ENCODE measurements at regions not wholly inside any gene's neighbourhood (a gene's known extent, or its start where the extent isn't known, plus 50 kb on each side); places are given as distances from the start of the nearest gene placed in this dataset.

GRCh38 chr3:21960033-21960432 lies 209.0 kb upstream of the ZNF385D start:
- no peak for TF ChIP-seq ZNF677 (tag by site-specific recombination; IDR thresholded peaks at IDR 0.05)
- TF ChIP-seq GLIS1 (tag by site-specific recombination; IDR thresholded peaks at IDR 0.05) = no peak
- TF ChIP-seq ZNF626 (tag by site-specific recombination; IDR thresholded peaks at IDR 0.05) = no peak
- TF ChIP-seq ZSCAN16 (tag by site-specific recombination; IDR thresholded peaks at IDR 0.05) = no peak
- no peak for TF ChIP-seq ZNF132 (tag by site-specific recombination; IDR thresholded peaks at IDR 0.05; ENCODE audit: borderline replicate concordance)
- no peak for TF ChIP-seq ZNF768 (tag by site-specific recombination; IDR thresholded peaks at IDR 0.05)
- TF ChIP-seq PRDM10 (tag by site-specific recombination; IDR thresholded peaks at IDR 0.05) = no peak
- TF ChIP-seq ZNF248 (tag by site-specific recombination; IDR thresholded peaks at IDR 0.05) = no peak
- TF ChIP-seq ZNF785 (tag by site-specific recombination; IDR thresholded peaks at IDR 0.05) = no peak
- no peak for TF ChIP-seq ZNF324 (tag by site-specific recombination; IDR thresholded peaks at IDR 0.05)
- no peak for TF ChIP-seq PRDM1 (tag by site-specific recombination; IDR thresholded peaks at IDR 0.05)
- no peak for TF ChIP-seq ZNF214 (tag by site-specific recombination; IDR thresholded peaks at IDR 0.05; ENCODE audit: borderline replicate concordance)
- TF ChIP-seq ZNF501 (tag by site-specific recombination; IDR thresholded peaks at IDR 0.05) = no peak
- TF ChIP-seq RBAK (tag by site-specific recombination; IDR thresholded peaks at IDR 0.05) = no peak
- no peak for TF ChIP-seq MZF1 (tag by site-specific recombination; IDR thresholded peaks at IDR 0.05; ENCODE audit: borderline replicate concordance)
- no peak for TF ChIP-seq ZNF274 (IDR thresholded peaks at IDR 0.05; ENCODE audit: low read length)
- TF ChIP-seq ZNF274 (tag by site-specific recombination; IDR thresholded peaks at IDR 0.05; ENCODE audit: borderline replicate concordance) = no peak
- TF ChIP-seq ZBTB44 (tag by site-specific recombination; IDR thresholded peaks at IDR 0.05) = no peak
- Histone ChIP-seq H3K4me3 (ENCODE audit: low read depth, low read length) (no peak overlapping the region), H3K27ac (ENCODE audit: extremely low read depth, low read depth, low read length) (no peak overlapping the region), H3K4me1 (ENCODE audit: control insufficient read depth, insufficient read depth, low read length) (no peaks in the 10 kb centered on the region), H3K36me3 (ENCODE audit: control insufficient read depth in 2 of 2, insufficient read depth in 1 of 2, low read length in 2 of 2) (no peaks in the 10 kb centered on the region), H3K9me3 (ENCODE audit: control insufficient read depth, insufficient read depth, low read depth, low read length) (no peaks in the 10 kb centered on the region)
- CTCF ChIA-PET = no interaction called here
- POLR2A ChIA-PET = no interaction called here

GRCh38 chr3:21962456-21962855 lies 211.4 kb upstream of the ZNF385D start:
- ChIA-PET POLR2A (no interaction called here), CTCF (interaction anchor here (0.7 kb wide), 1 partner anchor 485 kb away, joined by 3 read pairs; no protein-coding TSS in a partner anchor)
- no peaks in the 10 kb centered on the region for H3K9me3 ChIP-seq (ENCODE audit: control insufficient read depth, insufficient read depth, low read depth, low read length)
- H3K27ac ChIP-seq (ENCODE audit: extremely low read depth, low read depth, low read length) = no peak overlapping the region
- no peaks in the 10 kb centered on the region for H3K36me3 ChIP-seq (ENCODE audit: control insufficient read depth in 2 of 2, insufficient read depth in 1 of 2, low read length in 2 of 2)
- H3K4me1 ChIP-seq (ENCODE audit: control insufficient read depth, insufficient read depth, low read length) = no peaks in the 10 kb centered on the region
- no peak overlapping the region for H3K4me3 ChIP-seq (ENCODE audit: low read depth, low read length)
- no peak for TF ChIP-seq ZNF280D (tag by site-specific recombination; IDR thresholded peaks at IDR 0.05)
- no peak for TF ChIP-seq ZNF211 (tag by site-specific recombination; IDR thresholded peaks at IDR 0.05; ENCODE audit: low read depth)
- TF ChIP-seq SP2 (tag by site-specific recombination; IDR thresholded peaks at IDR 0.05) = no peak
- no peak for TF ChIP-seq ZNF580 (tag by site-specific recombination; IDR thresholded peaks at IDR 0.05)
- TF ChIP-seq ZNF626 (tag by site-specific recombination; IDR thresholded peaks at IDR 0.05) = no peak
- no peak for TF ChIP-seq KLF17 (tag by site-specific recombination; IDR thresholded peaks at IDR 0.05)
- no peak for TF ChIP-seq HOXD13 (CRISPR knock-in tag; IDR thresholded peaks at IDR 0.05; ENCODE audit: borderline replicate concordance)
- no peak for TF ChIP-seq ZNF692 (tag by site-specific recombination; IDR thresholded peaks at IDR 0.05)
- no peak for TF ChIP-seq KLF8 (tag by site-specific recombination; IDR thresholded peaks at IDR 0.05)
- no peak for TF ChIP-seq ZNF677 (tag by site-specific recombination; IDR thresholded peaks at IDR 0.05)

Measured in HEK293 (cell line).